NCI-H2107 treated with DMSO at 0.1 percent for 48 hours (cell line): ENCODE measurements at regions not wholly inside any gene's neighbourhood (a gene's known extent, or its start where the extent isn't known, plus 50 kb on each side); places are given as distances from the start of the nearest gene placed in this dataset.

ENCODE experiments used
- DNase-seq: peaks from one replicate; lab custom pipeline; 2025; ENCODE audit not compliant: unreplicated experiment; lab: John Stamatoyannopoulos, UW

GRCh38 chr9:116003397-116003796 lies 150.2 kb upstream of the PAPPA start:
- no peak for DNase-seq

GRCh38 chr9:116005205-116005604 lies 148.4 kb upstream of the PAPPA start:
- DNase-seq, result no peak

- no peak for DNase-seq
Measured at GRCh38 chr9:116007824-116008223, 145.8 kb upstream of the PAPPA start.

GRCh38 chr9:116008278-116008677 lies 145.3 kb upstream of the PAPPA start:
- DNase-seq, result no peak

GRCh38 chr9:116009420-116009819 lies 144.2 kb upstream of the PAPPA start:
- no peak for DNase-seq

GRCh38 chr9:116015855-116016254 lies 137.7 kb upstream of the PAPPA start:
- no peak for DNase-seq

- DNase-seq, result no peak
Measured at GRCh38 chr9:116020146-116020545, 133.4 kb upstream of the PAPPA start.

- DNase-seq, result no peak
Measured at GRCh38 chr9:116020801-116021200, 132.8 kb upstream of the PAPPA start.

GRCh38 chr9:116027096-116027495 lies 126.5 kb upstream of the PAPPA start:
- DNase-seq, result no peak

- DNase-seq, result no peak
Measured at GRCh38 chr9:116027511-116027910, 126.1 kb upstream of the PAPPA start.

- no peak for DNase-seq
Measured at GRCh38 chr9:116027951-116028350, 125.6 kb upstream of the PAPPA start.

- DNase-seq, result no peak
Measured at GRCh38 chr9:116030517-116030916, 123.1 kb upstream of the PAPPA start.

- DNase-seq, result no peak
Measured at GRCh38 chr9:116032683-116033440, 120.7 kb upstream of the PAPPA start.

GRCh38 chr9:116039312-116039711 lies 114.3 kb upstream of the PAPPA start:
- DNase-seq, result no peak

- no peak for DNase-seq
Measured at GRCh38 chr9:116039893-116040292, 113.7 kb upstream of the PAPPA start.

GRCh38 chr9:116042321-116042720 lies 111.3 kb upstream of the PAPPA start:
- no peak for DNase-seq

GRCh38 chr9:116045083-116045482 lies 108.5 kb upstream of the PAPPA start:
- no peak for DNase-seq

- DNase-seq, result no peak
Measured at GRCh38 chr9:116048081-116048480, 105.5 kb upstream of the PAPPA start.

- DNase-seq, result no peak
Measured at GRCh38 chr9:116049456-116049855, 104.1 kb upstream of the PAPPA start.

GRCh38 chr9:116051528-116051927 lies 102.1 kb upstream of the PAPPA start:
- no peak for DNase-seq

GRCh38 chr9:116055536-116055935 lies 98.1 kb upstream of the PAPPA start:
- DNase-seq, result no peak

GRCh38 chr9:116057371-116057770 lies 96.2 kb upstream of the PAPPA start:
- DNase-seq, result no peak

GRCh38 chr9:116058421-116058820 lies 95.2 kb upstream of the PAPPA start:
- DNase-seq, result no peak
